Upper lobe of left lung (tissue), 6 donors: ENCODE measurements at regions not wholly inside any gene's neighbourhood (a gene's known extent, or its start where the extent isn't known, plus 50 kb on each side); places are given as distances from the start of the nearest gene placed in this dataset.

Experiments
- ATAC-seq, 2 donors: fragments of 200-7000 bp; cut with Tn5 transposase; one replicate each; pipeline ENCODE4 v1.9.1; 2022; ENCODE audit warnings: mild to moderate bottlenecking in 2 of 2, moderate library complexity in 2 of 2; ENCODE audit not compliant: low FRiP score in 2 of 2
- DNase-seq, 2 donors: peaks; one replicate each; pipeline ENCODE4 v3.0.0-alpha.2; 2019 to 2020
- H3K27ac ChIP-seq, 4 donors: fragments of 200-600 bp; sonication (generic); one replicate each; pipeline ENCODE4 v1.5.1; 2016 to 2019
- H3K27me3 ChIP-seq, 4 donors: fragments of 200-600 bp; sonication (generic); one replicate each; pipeline ENCODE4 v1.5.1; 2017 to 2019
- H3K36me3 ChIP-seq, 4 donors: fragments of 200-600 bp; sonication (generic); one replicate each; pipeline ENCODE4 v1.5.1; 2016 to 2019
- H3K4me1 ChIP-seq, 4 donors: fragments of 200-600 bp; sonication (generic); one replicate each; pipeline ENCODE4 v1.5.1; 2018 to 2019
- H3K4me3 ChIP-seq, 4 donors: fragments of 200-600 bp; sonication (generic); one replicate each; pipeline ENCODE4 v1.5.1; 2017 to 2019; ENCODE audit warnings: mild to moderate bottlenecking in 2 of 4, moderate library complexity in 1 of 4
- H3K9me3 ChIP-seq, 4 donors: fragments of 200-600 bp; sonication (generic); one replicate each; pipeline ENCODE4 v1.5.1; 2018 to 2019
- CTCF ChIP-seq, 6 experiments: fragments of 450-650 bp in 4 of 6; fragments of 200-600 bp in 2 of 6; sonication (generic) in 2 of 6; IDR thresholded peaks; one replicate each; pipeline ENCODE4 v1.5.1; 2016 to 2019; ENCODE audit warnings: antibody characterized with exemption in 6 of 6
- EP300 ChIP-seq, 4 donors: sonication (generic); formaldehyde crosslinking; IDR thresholded peaks; one replicate each; pipeline ENCODE4 v1.5.1; 2017; ENCODE audit warnings: antibody characterized with exemption in 4 of 4, control low read depth in 2 of 4
- POLR2A ChIP-seq, 4 donors: fragments of 450-650 bp; IDR thresholded peaks; one replicate each; pipeline ENCODE4 v1.5.1; 2016 to 2017; ENCODE audit warnings: antibody characterized with exemption in 4 of 4, mild to moderate bottlenecking in 2 of 4
- POLR2AphosphoS5 ChIP-seq, 2 donors: sonication (generic); formaldehyde crosslinking; IDR thresholded peaks; one replicate each; pipeline ENCODE4 v1.5.1; 2017; ENCODE audit warnings: antibody characterized with exemption in 2 of 2
- WGBS, 2 donors: methylation state at CpG; one replicate each; pipeline ENCODE4 v1.1.5; 2017 to 2018; 5-methylcytosine and 5-hydroxymethylcytosine counted together
- donor health status: DM: no; HTN: no; CAD: no; lungs with moderate emphysema.
- donor health status: DM: no; HTN: yes; CAD: no; lungs with severe emphysema.

GRCh38 chr13:88586263-88586662, 915.1 kb downstream of the SLITRK5 start:
- H3K27ac ChIP-seq = no peak overlapping the region
- ATAC-seq (no peak), DNase-seq (no peak)
- TF ChIP-seq POLR2A (IDR thresholded peaks at IDR 0.05) (no peak), EP300 (IDR thresholded peaks at IDR 0.05) (no peak), CTCF (IDR thresholded peaks at IDR 0.05) (no peak), POLR2AphosphoS5 (IDR thresholded peaks at IDR 0.05) (no peak)
- H3K4me1 ChIP-seq = no peaks in the 10 kb centered on the region
- H3K36me3 ChIP-seq = no peaks in the 10 kb centered on the region
- H3K9me3 ChIP-seq = no peaks in the 10 kb centered on the region
- no peaks in the 10 kb centered on the region for H3K27me3 ChIP-seq
- H3K4me3 ChIP-seq = no peak overlapping the region

DNA sequence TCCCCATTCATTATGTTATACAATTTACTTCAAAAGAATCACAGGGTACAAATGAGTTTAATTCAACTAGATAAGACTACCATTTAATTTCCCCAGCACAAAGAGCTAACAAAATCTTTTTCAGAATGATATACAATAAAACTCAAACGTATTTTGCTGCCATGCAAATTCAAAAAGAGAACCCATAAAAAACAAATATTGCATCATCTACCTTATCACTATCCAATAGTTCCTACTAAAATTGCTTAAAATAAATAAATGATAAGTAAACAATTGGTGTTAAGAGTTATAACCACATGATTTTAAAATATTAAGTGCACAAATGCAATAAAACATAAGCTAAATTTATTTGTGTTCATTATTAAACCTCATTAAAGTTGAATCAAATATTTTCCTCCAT, 919.4 kb downstream of the SLITRK5 start:
- H3K27me3 ChIP-seq = no peaks in the 10 kb centered on the region
- no peak overlapping the region for H3K27ac ChIP-seq
- DNase-seq (no peak), ATAC-seq (no peak)
- no peak overlapping the region for H3K4me3 ChIP-seq
- no peaks in the 10 kb centered on the region for H3K4me1 ChIP-seq
- WGBS, 2 donors = 55% methylated on average over 1 of the region's 1 CpG
- no peaks in the 10 kb centered on the region for H3K36me3 ChIP-seq
- TF ChIP-seq CTCF (IDR thresholded peaks at IDR 0.05) (no peak), EP300 (IDR thresholded peaks at IDR 0.05) (no peak), POLR2A (IDR thresholded peaks at IDR 0.05) (no peak), POLR2AphosphoS5 (IDR thresholded peaks at IDR 0.05) (no peak)
- H3K9me3 ChIP-seq = peaks cover 0 to 10% (median 5%) of the 10 kb centered on the region in 4 donors

GRCh38 chr13:88592105-88592504, 920.9 kb downstream of the SLITRK5 start:
- Histone ChIP-seq H3K27ac (no peak overlapping the region), H3K9me3 (peaks cover 0 to 10% (median 5%) of the 10 kb centered on the region in 4 donors), H3K36me3 (no peaks in the 10 kb centered on the region), H3K4me3 (no peak overlapping the region), H3K4me1 (no peaks in the 10 kb centered on the region), H3K27me3 (no peaks in the 10 kb centered on the region)
- no peak for TF ChIP-seq CTCF (IDR thresholded peaks at IDR 0.05)
- TF ChIP-seq POLR2A (IDR thresholded peaks at IDR 0.05) = no peak
- TF ChIP-seq EP300 (IDR thresholded peaks at IDR 0.05) = no peak
- DNase-seq = no peak
- 73% methylated on average over 1 of the region's 1 CpG; no CpG with 5 or more reads in 1 of the 2 donors for WGBS, 2 donors
- no peak for ATAC-seq

DNA sequence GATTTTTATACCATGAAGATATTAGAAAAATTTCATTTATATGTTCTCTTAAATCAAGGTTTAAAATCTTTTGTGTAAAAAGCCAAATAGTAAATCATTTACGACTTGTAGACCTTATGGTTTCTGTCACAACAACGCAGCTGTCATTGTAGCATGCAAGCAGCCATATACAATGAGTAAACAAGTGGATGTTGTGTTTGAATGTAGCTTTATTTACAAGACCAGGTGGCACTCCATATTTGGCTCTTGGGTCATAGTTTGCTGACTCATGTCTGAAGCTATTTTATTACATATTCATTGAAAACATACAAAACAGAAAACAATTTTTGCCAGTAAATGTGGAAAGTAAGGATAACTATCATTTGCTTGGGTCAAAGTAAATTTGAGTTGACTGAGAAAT, 930.8 kb downstream of the SLITRK5 start:
- Histone ChIP-seq H3K9me3 (no peaks in the 10 kb centered on the region), H3K27me3 (no peaks in the 10 kb centered on the region), H3K36me3 (no peaks in the 10 kb centered on the region), H3K4me1 (no peaks in the 10 kb centered on the region), H3K27ac (no peak overlapping the region), H3K4me3 (no peak overlapping the region)
- 86 to 88% methylated on average over 2 of the region's 2 CpGs for WGBS, 2 donors
- DNase-seq (no peak), ATAC-seq (no peak)
- TF ChIP-seq CTCF (IDR thresholded peaks at IDR 0.05) (no peak), POLR2AphosphoS5 (IDR thresholded peaks at IDR 0.05) (no peak), POLR2A (IDR thresholded peaks at IDR 0.05) (no peak), EP300 (IDR thresholded peaks at IDR 0.05) (no peak)
